ENCODE measurements at regions not wholly inside any gene's neighbourhood (a gene's known extent, or its start where the extent isn't known, plus 50 kb on each side); places are given as distances from the start of the nearest gene placed in this dataset.

- H3K9me3 ChIP-seq (ENCODE audit: control insufficient read depth in 1 of 2, insufficient read depth in 1 of 2, low read depth in 1 of 2, low read length in 2 of 2): peaks cover 5 to 6% of the 10 kb centered on the region in 2 experiments; a peak in 3 of 4 replicates
- TF ChIP-seq EGR1 (IDR thresholded peaks at IDR 0.05; ENCODE audit: low read depth) (no peak), RAD21 (IDR thresholded peaks at IDR 0.05; ENCODE audit: low read depth) (no peak), TCF7L2 (IDR thresholded peaks at IDR 0.05; ENCODE audit: borderline replicate concordance, extremely low read depth, insufficient read depth, insufficient read length) (no peak), YY1 (IDR thresholded peaks at IDR 0.05; ENCODE audit: extremely low read depth, insufficient replicate concordance, low read depth, low read length) (no peak), CBX3 (IDR thresholded peaks at IDR 0.05; ENCODE audit: low read depth) (no peak), SRF (IDR thresholded peaks at IDR 0.05; ENCODE audit: low read depth) (no peak), EZH2 (IDR thresholded peaks at IDR 0.05) (no peak), ZNF274 (IDR thresholded peaks at IDR 0.05; ENCODE audit: low read depth, low read length) (no peak), SP1 (IDR thresholded peaks at IDR 0.05; ENCODE audit: low read depth) (no peak), CEBPB (IDR thresholded peaks at IDR 0.05; ENCODE audit: low read depth) (no peak), SIN3A (IDR thresholded peaks at IDR 0.05; ENCODE audit: low read depth) (no peak), ATF3 (IDR thresholded peaks at IDR 0.05) (no peak), ZFX (IDR thresholded peaks at IDR 0.05) (no peak), JUND (IDR thresholded peaks at IDR 0.05) (no peak), ZBTB33 (IDR thresholded peaks at IDR 0.05; ENCODE audit: extremely low read depth, insufficient replicate concordance, low read length) (no peak), POLR2A (IDR thresholded peaks at IDR 0.05; ENCODE audit: borderline replicate concordance, extremely low read depth, insufficient read depth, insufficient read length) (no peak), CTCF (IDR thresholded peaks at IDR 0.05 in 2 of 3, conservative IDR thresholded peaks at IDR 0.05 in 1 of 3; ENCODE audit: borderline replicate concordance in 1 of 3, insufficient read depth in 1 of 3, low read depth in 2 of 3, low read length in 2 of 3) (no peak), ELF1 (IDR thresholded peaks at IDR 0.05; ENCODE audit: borderline replicate concordance, low read depth) (no peak), MAX (IDR thresholded peaks at IDR 0.05) (no peak), EZH2phosphoT487 (IDR thresholded peaks at IDR 0.05; ENCODE audit: borderline replicate concordance) (no peak)
- H3K4me2 ChIP-seq (ENCODE audit: low read length): no peak overlapping the region
- H3K27ac ChIP-seq (ENCODE audit: low read depth, low read length): no peak overlapping the region
- no peaks in the 10 kb centered on the region for H3K9me2 ChIP-seq (ENCODE audit: insufficient read depth)
- H3K4me3 ChIP-seq (replicated peaks in 1 of 2; ENCODE audit: low read depth in 1 of 2, low read length in 2 of 2): no peak overlapping the region
- intact Hi-C loops (cut with micrococcal nuclease): no loop called here
- H4K20me1 ChIP-seq (ENCODE audit: insufficient read depth): no peaks in the 10 kb centered on the region
- ChIA-PET POLR2A (no interaction called here), RAD21 (ENCODE audit: low non-redundant PET in 1 of 2, low total read pairs in 2 of 2, uncharacterized antibody in 2 of 2, unreplicated experiment in 2 of 2) (no interaction called here), CTCF (no interaction called here)
- no peak overlapping the region for H2AFZ ChIP-seq (ENCODE audit: low read depth, low read length, poor library complexity, severe bottlenecking)
- no peaks in the 10 kb centered on the region for H3K27me3 ChIP-seq (ENCODE audit: insufficient read depth, low read length)
- no TSS peak for BruUV-seq (replicated peaks)
- ATAC-seq (no peak), DNase-seq (ENCODE audit: low read depth, low spot score) (no peak)
- H3K4me1 ChIP-seq (ENCODE audit: control insufficient read depth in 1 of 2, insufficient read depth in 2 of 2, low read length in 2 of 2): no peaks in the 10 kb centered on the region
- H3K9ac ChIP-seq (ENCODE audit: low read length): no peak overlapping the region
- no peaks in the 10 kb centered on the region for H3K36me3 ChIP-seq (ENCODE audit: control insufficient read depth in 1 of 2, insufficient read depth in 2 of 2, low read length in 2 of 2)
- H3K79me2 ChIP-seq (ENCODE audit: insufficient read depth, low read length): no peaks in the 10 kb centered on the region
Measured at GRCh38 chr15:100821327-100821726, 58.3 kb upstream of the ALDH1A3 start.
